ENCODE measurements at regions not wholly inside any gene's neighbourhood (a gene's known extent, or its start where the extent isn't known, plus 50 kb on each side); places are given as distances from the start of the nearest gene placed in this dataset.

DNA sequence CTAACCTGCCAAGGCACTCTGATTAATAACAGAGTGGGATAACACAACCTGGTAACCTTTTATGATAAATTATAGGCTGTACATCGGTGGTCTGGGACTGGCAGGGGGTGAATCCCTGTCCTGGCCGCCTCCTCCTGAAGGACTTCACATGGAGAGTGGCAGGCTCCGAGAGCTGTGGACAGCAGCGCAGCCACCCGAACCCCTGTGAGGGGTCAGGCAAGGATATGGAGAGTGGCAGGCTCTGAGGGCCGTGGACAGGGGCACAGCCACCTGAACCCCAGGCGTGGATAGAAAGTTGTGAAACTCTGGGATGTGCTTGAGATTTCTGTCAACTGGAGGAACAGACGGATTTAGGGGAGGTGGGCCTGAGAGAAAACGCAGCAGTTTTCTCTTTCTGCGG lies 107.0 kb upstream of the MGMT start:
- no peak for TF ChIP-seq EZH2 (IDR thresholded peaks at IDR 0.05; ENCODE audit: borderline replicate concordance, low read depth, low read length, severe bottlenecking)
- TF ChIP-seq, protein P1, sequence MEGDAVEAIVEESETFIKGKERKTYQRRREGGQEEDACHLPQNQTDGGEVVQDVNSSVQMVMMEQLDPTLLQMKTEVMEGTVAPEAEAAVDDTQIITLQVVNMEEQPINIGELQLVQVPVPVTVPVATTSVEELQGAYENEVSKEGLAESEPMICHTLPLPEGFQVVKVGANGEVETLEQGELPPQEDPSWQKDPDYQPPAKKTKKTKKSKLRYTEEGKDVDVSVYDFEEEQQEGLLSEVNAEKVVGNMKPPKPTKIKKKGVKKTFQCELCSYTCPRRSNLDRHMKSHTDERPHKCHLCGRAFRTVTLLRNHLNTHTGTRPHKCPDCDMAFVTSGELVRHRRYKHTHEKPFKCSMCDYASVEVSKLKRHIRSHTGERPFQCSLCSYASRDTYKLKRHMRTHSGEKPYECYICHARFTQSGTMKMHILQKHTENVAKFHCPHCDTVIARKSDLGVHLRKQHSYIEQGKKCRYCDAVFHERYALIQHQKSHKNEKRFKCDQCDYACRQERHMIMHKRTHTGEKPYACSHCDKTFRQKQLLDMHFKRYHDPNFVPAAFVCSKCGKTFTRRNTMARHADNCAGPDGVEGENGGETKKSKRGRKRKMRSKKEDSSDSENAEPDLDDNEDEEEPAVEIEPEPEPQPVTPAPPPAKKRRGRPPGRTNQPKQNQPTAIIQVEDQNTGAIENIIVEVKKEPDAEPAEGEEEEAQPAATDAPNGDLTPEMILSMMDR (IDR thresholded peaks at IDR 0.05; ENCODE audit: extremely low read depth in 1 of 2, insufficient read depth in 1 of 2, low read depth in 1 of 2, low read length in 2 of 2), result no peak
- TF ChIP-seq MYC (IDR thresholded peaks at IDR 0.05; ENCODE audit: low read depth, low read length), result no peak
